GM12875 (cell line): ENCODE measurements at regions not wholly inside any gene's neighbourhood (a gene's known extent, or its start where the extent isn't known, plus 50 kb on each side); places are given as distances from the start of the nearest gene placed in this dataset.
"Not testable (repeated sequence)": the region's sequence is repeated elsewhere in the genome, so short reads cannot be mapped to it uniquely, and the experiment has no call there.

Experiments used
- H3K4me3 ChIP-seq: one replicate; pipeline ENCODE4 v1.5.1; 2011; ENCODE audit warnings: low read depth, low read length, control low read depth
- CTCF ChIP-seq: IDR thresholded peaks from 2 replicates; pipeline ENCODE4 v1.5.1; 2011; ENCODE audit warnings: low read depth, mild to moderate bottlenecking, control low read depth, inconsistent platforms, low read length, moderate library complexity, borderline replicate concordance; ENCODE audit not compliant: insufficient read depth

GRCh38 chr3:11898611-11899325 lies 52.1 kb upstream of the TAMM41 start:
- TF ChIP-seq CTCF = no peak
- no peak overlapping the region for H3K4me3 ChIP-seq

GRCh38 chr3:11899389-11899788 lies 52.7 kb upstream of the TAMM41 start:
- H3K4me3 ChIP-seq = not testable (repeated sequence)

GRCh38 chr3:11899826-11900225 lies 53.1 kb upstream of the TAMM41 start:
- no peak overlapping the region for H3K4me3 ChIP-seq
- no peak for TF ChIP-seq CTCF

GRCh38 chr3:11900824-11901223 lies 54.1 kb upstream of the TAMM41 start:
- no peak overlapping the region for H3K4me3 ChIP-seq
- no peak for TF ChIP-seq CTCF

GRCh38 chr3:11901286-11901875 lies 54.7 kb upstream of the TAMM41 start:
- no peak overlapping the region for H3K4me3 ChIP-seq
- no peak for TF ChIP-seq CTCF

GRCh38 chr3:11903047-11903446 lies 56.4 kb upstream of the TAMM41 start:
- no peak overlapping the region for H3K4me3 ChIP-seq
- TF ChIP-seq CTCF = no peak

- no peak for TF ChIP-seq CTCF
- no peak overlapping the region for H3K4me3 ChIP-seq
These were observed 56.8 kb upstream of the TAMM41 start for GRCh38 chr3:11903447-11903846.

- no peak for TF ChIP-seq CTCF
- H3K4me3 ChIP-seq = no peak overlapping the region
These were observed 57.5 kb upstream of the TAMM41 start for GRCh38 chr3:11904157-11904556.
